Bronchial epithelial cell (primary cell): ENCODE measurements at regions not wholly inside any gene's neighbourhood (a gene's known extent, or its start where the extent isn't known, plus 50 kb on each side); places are given as distances from the start of the nearest gene placed in this dataset.

Experiments
- DNase-seq: peaks from one replicate; pipeline ENCODE4 v3.0.0-alpha.2; 2010; ENCODE audit warnings: low read depth
- FAIRE-seq: peaks from 2 replicates; lab custom pipeline; 2011; peaks lifted over from hg19 to GRCh38; lab: Jason Lieb, UNC
- H3K27me3 ChIP-seq: 2 replicates; pipeline ENCODE4 v1.5.1; 2011; ENCODE audit warnings: low read length; ENCODE audit not compliant: control insufficient read depth, insufficient read depth
- H3K36me3 ChIP-seq: 2 replicates; pipeline ENCODE4 v1.5.1; 2011; ENCODE audit warnings: low read length; ENCODE audit not compliant: control insufficient read depth, insufficient read depth
- H3K4me3 ChIP-seq: 2 replicates; pipeline ENCODE4 v1.5.1; 2011; ENCODE audit warnings: mild to moderate bottlenecking, low read depth, low read length, control low read depth
- TF ChIP-seq, protein P1 (sequence below): IDR thresholded peaks from 2 replicates; pipeline ENCODE4 v1.5.1; 2011; ENCODE audit warnings: mild to moderate bottlenecking, moderate library complexity, low read length, control low read depth, inconsistent platforms; ENCODE audit not compliant: insufficient read depth, severe bottlenecking

DNA sequence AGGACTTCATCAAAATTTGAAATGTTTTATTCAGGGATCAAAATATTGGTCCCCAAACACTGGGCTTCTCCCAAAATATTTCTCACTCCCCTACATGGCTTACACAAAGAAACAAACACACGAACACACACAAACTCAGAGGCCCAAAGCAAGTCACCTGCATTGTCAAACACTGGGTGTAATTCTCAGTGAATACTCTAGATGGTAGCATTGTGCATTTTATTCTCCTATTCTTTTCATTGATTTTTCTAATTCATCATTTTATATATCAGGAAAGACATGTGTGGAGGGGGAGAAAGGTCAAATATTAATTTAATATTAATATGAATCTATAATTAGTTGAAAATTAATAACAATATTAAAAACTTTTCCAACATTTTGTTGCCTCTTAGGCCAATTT, 72.3 kb upstream of the TNMD start:
- no peak overlapping the region for H3K4me3 ChIP-seq
- H3K36me3 ChIP-seq, result no peaks in the 10 kb centered on the region
- FAIRE-seq (no peak), DNase-seq (peak; percentile 18)
- H3K27me3 ChIP-seq, result no peaks in the 10 kb centered on the region
- TF ChIP-seq, protein P1, sequence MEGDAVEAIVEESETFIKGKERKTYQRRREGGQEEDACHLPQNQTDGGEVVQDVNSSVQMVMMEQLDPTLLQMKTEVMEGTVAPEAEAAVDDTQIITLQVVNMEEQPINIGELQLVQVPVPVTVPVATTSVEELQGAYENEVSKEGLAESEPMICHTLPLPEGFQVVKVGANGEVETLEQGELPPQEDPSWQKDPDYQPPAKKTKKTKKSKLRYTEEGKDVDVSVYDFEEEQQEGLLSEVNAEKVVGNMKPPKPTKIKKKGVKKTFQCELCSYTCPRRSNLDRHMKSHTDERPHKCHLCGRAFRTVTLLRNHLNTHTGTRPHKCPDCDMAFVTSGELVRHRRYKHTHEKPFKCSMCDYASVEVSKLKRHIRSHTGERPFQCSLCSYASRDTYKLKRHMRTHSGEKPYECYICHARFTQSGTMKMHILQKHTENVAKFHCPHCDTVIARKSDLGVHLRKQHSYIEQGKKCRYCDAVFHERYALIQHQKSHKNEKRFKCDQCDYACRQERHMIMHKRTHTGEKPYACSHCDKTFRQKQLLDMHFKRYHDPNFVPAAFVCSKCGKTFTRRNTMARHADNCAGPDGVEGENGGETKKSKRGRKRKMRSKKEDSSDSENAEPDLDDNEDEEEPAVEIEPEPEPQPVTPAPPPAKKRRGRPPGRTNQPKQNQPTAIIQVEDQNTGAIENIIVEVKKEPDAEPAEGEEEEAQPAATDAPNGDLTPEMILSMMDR, result peak; percentile 31

- TF ChIP-seq, protein P1, result no peak
- FAIRE-seq (no peak), DNase-seq (peak; percentile 7)
Measured at GRCh38 chrX:100494646-100495370, 84.7 kb upstream of the PCDH19 start.

DNA sequence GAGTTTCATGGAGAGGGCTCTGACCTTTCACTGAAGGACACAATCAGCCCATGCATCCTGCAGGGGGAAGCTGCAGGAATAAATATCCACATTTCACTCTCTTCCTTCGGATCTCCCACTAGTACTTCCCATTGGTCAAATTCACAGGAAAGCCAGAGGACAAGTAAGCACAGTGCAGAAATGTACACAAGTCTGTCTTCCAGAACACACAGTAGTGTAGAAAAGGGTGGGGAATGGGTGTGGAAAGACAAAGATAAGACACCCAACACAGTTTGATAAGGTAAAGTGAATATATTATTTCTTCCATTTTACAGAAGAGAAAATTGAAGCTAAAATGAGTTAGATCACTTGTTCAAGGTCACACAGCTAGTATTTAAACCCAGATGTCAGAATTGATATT, 81.1 kb upstream of the PCDH19 start:
- Histone ChIP-seq H3K4me3 (no peak overlapping the region), H3K36me3 (no peaks in the 10 kb centered on the region), H3K27me3 (no peaks in the 10 kb centered on the region)
- no peak for DNase-seq
- TF ChIP-seq, protein P1, result no peak
- no peak for FAIRE-seq

More at GRCh38 chrX:100494646-100495370, 84.7 kb upstream of the PCDH19 start:
- no peaks in the 10 kb centered on the region for H3K36me3 ChIP-seq
- H3K27me3 ChIP-seq, result no peaks in the 10 kb centered on the region
- H3K4me3 ChIP-seq, result no peak overlapping the region

GRCh38 chrX:100487795-100488194, 77.7 kb upstream of the PCDH19 start:
- no peaks in the 10 kb centered on the region for H3K36me3 ChIP-seq
- H3K4me3 ChIP-seq, result no peak overlapping the region
- DNase-seq (no peak), FAIRE-seq (no peak)
- TF ChIP-seq, protein P1, result no peak
- no peaks in the 10 kb centered on the region for H3K27me3 ChIP-seq

DNA sequence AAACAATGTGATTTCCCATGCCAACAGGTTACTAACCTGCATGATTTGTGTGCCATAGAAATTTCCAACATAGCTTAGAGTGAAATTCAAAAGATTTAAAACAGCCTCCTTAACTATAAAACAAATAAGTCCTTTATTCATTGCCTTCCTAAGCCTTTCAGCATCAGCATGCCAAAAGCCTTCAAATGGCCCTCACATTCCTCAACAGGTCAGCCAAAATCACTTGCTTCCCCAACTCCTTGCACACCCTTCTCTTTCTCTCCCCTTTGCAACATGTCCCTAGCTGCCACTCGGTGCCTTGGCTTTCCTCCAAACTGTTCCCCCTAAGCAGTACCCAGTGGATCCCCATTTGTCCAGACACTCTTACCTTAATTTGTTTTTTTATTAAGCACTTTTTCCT, 74.9 kb upstream of the PCDH19 start:
- TF ChIP-seq, protein P1, result no peak
- Histone ChIP-seq H3K36me3 (no peaks in the 10 kb centered on the region), H3K4me3 (no peak overlapping the region), H3K27me3 (no peaks in the 10 kb centered on the region)
- DNase-seq, result no peak
- no peak for FAIRE-seq

DNA sequence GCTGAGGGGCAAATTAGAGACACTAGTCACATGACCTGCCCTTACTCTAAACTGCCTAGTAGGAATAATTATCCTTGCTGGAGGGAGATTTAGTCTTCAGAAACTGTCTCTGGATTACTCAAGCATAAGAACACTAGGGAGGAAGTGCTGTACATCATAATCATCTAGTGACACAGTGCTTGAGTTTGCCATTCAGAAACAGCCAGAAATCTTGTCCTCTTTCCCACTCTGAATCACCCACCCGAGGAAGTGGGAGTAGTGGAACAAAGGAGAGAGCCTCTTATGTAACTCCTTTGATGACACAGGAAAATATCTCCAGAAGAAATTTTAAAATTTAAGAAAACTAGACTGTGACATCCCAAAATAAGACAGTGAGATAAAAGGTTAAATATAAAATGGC, 69.3 kb upstream of the PCDH19 start:
- no peaks in the 10 kb centered on the region for H3K36me3 ChIP-seq
- DNase-seq (no peak), FAIRE-seq (no peak)
- TF ChIP-seq, protein P1, result no peak
- H3K4me3 ChIP-seq, result no peak overlapping the region
- H3K27me3 ChIP-seq, result no peaks in the 10 kb centered on the region
